Aorta (tissue), 5 donors: ENCODE measurements at regions not wholly inside any gene's neighbourhood (a gene's known extent, or its start where the extent isn't known, plus 50 kb on each side); places are given as distances from the start of the nearest gene placed in this dataset.

Experiments used
- ATAC-seq: fragments of 200-7000 bp; cut with Tn5 transposase; one replicate; pipeline ENCODE4 v1.9.1; 2022; ENCODE audit warnings: moderate library complexity; ENCODE audit not compliant: low FRiP score
- DNase-seq, 2 donors: peaks; one replicate each; pipeline ENCODE4 v3.0.0-alpha.2; 2020
- H3K27ac ChIP-seq, 2 donors: one replicate each; pipeline ENCODE4 v1.5.1; 2013; ENCODE audit warnings: low read length in 2 of 2, mild to moderate bottlenecking in 2 of 2, moderate library complexity in 2 of 2, control low read depth in 1 of 2, inconsistent platforms in 1 of 2, low read depth in 1 of 2
- H3K27me3 ChIP-seq, 2 donors: one replicate each; pipeline ENCODE4 v1.6.1; 2013; ENCODE audit warnings: control low read depth in 1 of 2, low read length in 1 of 2, mild to moderate bottlenecking in 1 of 2, moderate library complexity in 1 of 2; ENCODE audit not compliant: insufficient read depth in 2 of 2, control insufficient read depth in 1 of 2
- H3K36me3 ChIP-seq, 2 donors: one replicate each; pipeline ENCODE4 v1.6.1; 2013; ENCODE audit warnings: control low read depth in 1 of 2, low read length in 1 of 2, mild to moderate bottlenecking in 1 of 2; ENCODE audit not compliant: insufficient read depth in 2 of 2, control insufficient read depth in 1 of 2
- H3K4me1 ChIP-seq, 2 donors: one replicate each; pipeline ENCODE4 v1.6.1; 2013; ENCODE audit warnings: low read length in 2 of 2, control low read depth in 1 of 2, mild to moderate bottlenecking in 1 of 2, moderate library complexity in 1 of 2; ENCODE audit not compliant: insufficient read depth in 2 of 2, control insufficient read depth in 1 of 2
- H3K4me3 ChIP-seq, 2 donors: one replicate each; pipeline ENCODE4 v1.5.1; 2013; ENCODE audit warnings: low read length in 2 of 2, control low read depth in 1 of 2, mild to moderate bottlenecking in 1 of 2
- H3K9me3 ChIP-seq: one replicate; pipeline ENCODE4 v1.6.1; 2013; ENCODE audit warnings: mild to moderate bottlenecking, low read length; ENCODE audit not compliant: control insufficient read depth
- WGBS, 2 donors: extraction: QIAGEN DNeasy Blood & Tissue Kit; methylation state at CpG; one replicate each; pipeline ENCODE4 v1.1.7; 2013; 5-methylcytosine and 5-hydroxymethylcytosine counted together
- intact Hi-C, 2 donors: fragments of 100-400 bp; cut with DNase I; formaldehyde crosslinking; loops; one replicate each; pipeline versions ENCODE4 v1.14.2 to v1.15.0; 2022
- donor health status: healthy with polysubstance abuse.
- donor health status: Bipolar disorder and iron deficiency.
- donor health status: DM: no; HTN: no; CAD: no.
- donor health status: DM: no; HTN: no; CAD: no.
- donor health status: DM: yes; HTN: yes; CAD: no.

- H3K27ac ChIP-seq = no peak overlapping the region
- DNase-seq = no peak
- no peak for ATAC-seq
- 52 to 62% methylated on average over 1 of the region's 1 CpG for WGBS, 2 donors
- no peaks in the 10 kb centered on the region for H3K36me3 ChIP-seq
- peaks cover 3% of the 10 kb centered on the region for H3K9me3 ChIP-seq
- no peaks in the 10 kb centered on the region for H3K27me3 ChIP-seq
- H3K4me3 ChIP-seq = no peak overlapping the region
- H3K4me1 ChIP-seq = no peaks in the 10 kb centered on the region
- intact Hi-C loops = no loop called here
Measured at GRCh38 chr6:145475794-145476396, 259.4 kb downstream of the EPM2A start.

- Histone ChIP-seq H3K27me3 (no peaks in the 10 kb centered on the region), H3K4me3 (no peak overlapping the region), H3K36me3 (no peaks in the 10 kb centered on the region), H3K27ac (no peak overlapping the region), H3K4me1 (no peaks in the 10 kb centered on the region), H3K9me3 (no peaks in the 10 kb centered on the region)
- WGBS, 2 donors = 89 to 92% methylated on average over 1 of the region's 1 CpG
- intact Hi-C loops = no loop called here
- ATAC-seq (no peak), DNase-seq (no peak)
Measured at GRCh38 chr6:145480024-145480423, 255.3 kb downstream of the EPM2A start.

GRCh38 chr6:145483191-145483996 is 251.9 kb downstream of the EPM2A start:
- no peak for DNase-seq
- Histone ChIP-seq H3K36me3 (no peaks in the 10 kb centered on the region), H3K27ac (no peak overlapping the region), H3K4me3 (no peak overlapping the region), H3K4me1 (no peaks in the 10 kb centered on the region), H3K9me3 (no peaks in the 10 kb centered on the region), H3K27me3 (no peaks in the 10 kb centered on the region)
- 43 to 44% methylated on average over 1 of the region's 1 CpG for WGBS, 2 donors
- no peak for ATAC-seq
- intact Hi-C loops = no loop called here

GRCh38 chr6:145485288-145485687 is 250.0 kb downstream of the EPM2A start:
- Histone ChIP-seq H3K4me1 (no peaks in the 10 kb centered on the region), H3K27ac (no peak overlapping the region), H3K9me3 (no peaks in the 10 kb centered on the region), H3K4me3 (no peak overlapping the region), H3K27me3 (no peaks in the 10 kb centered on the region), H3K36me3 (no peaks in the 10 kb centered on the region)
- 60 to 64% methylated on average over 2 of the region's 2 CpGs for WGBS, 2 donors
- intact Hi-C loops = no loop called here
- DNase-seq (no peak), ATAC-seq (no peak)

GRCh38 chr6:145486306-145486705 is 249.0 kb downstream of the EPM2A start:
- no peak overlapping the region for H3K27ac ChIP-seq
- no peak for ATAC-seq
- intact Hi-C loops = no loop called here
- no peak for DNase-seq
- peaks cover 1% of the 10 kb centered on the region for H3K9me3 ChIP-seq
- H3K27me3 ChIP-seq = no peaks in the 10 kb centered on the region
- H3K4me1 ChIP-seq = no peaks in the 10 kb centered on the region
- H3K4me3 ChIP-seq = no peak overlapping the region
- WGBS, 2 donors = 71 to 75% methylated on average over 3 of the region's 3 CpGs
- H3K36me3 ChIP-seq = no peaks in the 10 kb centered on the region

GRCh38 chr6:145489583-145489982 is 245.7 kb downstream of the EPM2A start:
- WGBS, 2 donors = 81 to 83% methylated on average over 6 of the region's 6 CpGs
- intact Hi-C loops = no loop called here
- no peaks in the 10 kb centered on the region for H3K27me3 ChIP-seq
- no peak for ATAC-seq
- H3K4me3 ChIP-seq = no peak overlapping the region
- H3K27ac ChIP-seq = no peak overlapping the region
- no peak for DNase-seq
- H3K36me3 ChIP-seq = no peaks in the 10 kb centered on the region
- peaks cover 7% of the 10 kb centered on the region for H3K9me3 ChIP-seq
- H3K4me1 ChIP-seq = no peaks in the 10 kb centered on the region

- ATAC-seq = no peak
- Histone ChIP-seq H3K9me3 (peaks cover 7% of the 10 kb centered on the region), H3K27ac (no peak overlapping the region), H3K4me1 (no peaks in the 10 kb centered on the region), H3K27me3 (no peaks in the 10 kb centered on the region), H3K36me3 (no peaks in the 10 kb centered on the region), H3K4me3 (no peak overlapping the region)
- intact Hi-C loops = no loop called here
- WGBS, 2 donors = 82 to 87% methylated on average over 3 of the region's 3 CpGs
- DNase-seq = no peak
Measured at GRCh38 chr6:145490068-145490467, 245.3 kb downstream of the EPM2A start.

- H3K27ac ChIP-seq = no peak overlapping the region
- 61 to 63% methylated on average over 8 of the region's 8 CpGs for WGBS, 2 donors
- no peak for ATAC-seq
- no peak overlapping the region for H3K4me3 ChIP-seq
- intact Hi-C loops = no loop called here
- H3K4me1 ChIP-seq = no peaks in the 10 kb centered on the region
- no peaks in the 10 kb centered on the region for H3K36me3 ChIP-seq
- H3K27me3 ChIP-seq = no peaks in the 10 kb centered on the region
- H3K9me3 ChIP-seq = peaks cover 7% of the 10 kb centered on the region
- no peak for DNase-seq
Measured at GRCh38 chr6:145491126-145491525, 244.2 kb downstream of the EPM2A start.

GRCh38 chr6:145497006-145497405 is 238.3 kb downstream of the EPM2A start:
- intact Hi-C loops = no loop called here
- Histone ChIP-seq H3K27ac (no peak overlapping the region), H3K4me3 (no peak overlapping the region), H3K9me3 (peaks cover 10% of the 10 kb centered on the region), H3K27me3 (no peaks in the 10 kb centered on the region), H3K36me3 (no peaks in the 10 kb centered on the region), H3K4me1 (no peaks in the 10 kb centered on the region)
- 29 to 40% methylated on average over 2 of the region's 2 CpGs for WGBS, 2 donors
- no peak for DNase-seq
- no peak for ATAC-seq
